ENCODE measurements at regions not wholly inside any gene's neighbourhood (a gene's known extent, or its start where the extent isn't known, plus 50 kb on each side); places are given as distances from the start of the nearest gene placed in this dataset.

DNA sequence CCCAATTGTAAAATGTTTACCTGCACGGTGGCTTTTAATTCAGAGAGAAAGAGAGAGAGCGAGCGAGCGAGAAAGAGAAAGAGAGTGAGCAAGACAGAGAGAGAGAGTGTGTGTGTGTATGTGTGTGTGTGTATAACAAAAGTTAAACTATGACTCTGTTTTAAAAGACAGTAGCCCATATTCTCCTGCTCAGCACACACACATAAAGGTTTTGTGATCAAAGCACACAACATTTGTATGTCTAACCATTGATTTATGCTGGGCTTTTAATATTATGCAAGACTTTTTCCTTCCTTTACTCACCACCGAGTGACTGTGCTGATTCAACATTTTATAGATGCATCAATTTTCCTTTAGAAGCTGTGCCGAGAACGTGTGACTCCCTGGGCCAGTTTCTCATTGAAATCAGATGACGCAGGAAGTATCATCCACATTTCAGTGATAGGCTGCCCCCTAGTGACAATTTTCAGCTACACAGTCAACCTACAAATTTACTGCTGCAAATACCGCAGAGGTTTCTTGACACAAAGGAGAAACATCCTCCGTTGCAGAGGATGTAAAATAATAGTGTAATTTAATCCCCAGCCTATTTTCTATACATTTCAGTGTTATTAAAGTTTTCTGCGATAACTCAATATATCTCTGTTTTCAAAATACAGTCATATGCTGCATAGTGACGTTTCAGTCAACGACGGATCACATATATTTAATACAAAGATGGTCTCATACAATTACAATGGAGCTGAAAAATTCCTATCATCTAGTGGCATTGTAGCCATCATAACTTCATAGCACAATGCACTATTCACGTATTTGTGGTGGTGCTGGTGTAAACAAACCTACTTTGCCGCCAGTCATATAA is 165.9 kb upstream of the TANK start:
- H3K27ac ChIP-seq = peak overlapping the region; percentile 28 to 48
- no peaks in the 10 kb centered on the region for H3K27me3 ChIP-seq
- no peaks in the 10 kb centered on the region for H3K36me3 ChIP-seq
- H3K9me3 ChIP-seq = no peaks in the 10 kb centered on the region
- no peaks in the 10 kb centered on the region for H3K4me1 ChIP-seq
- intact Hi-C loops (cut with DNase I; ENCODE audit: low total_unique reads) = no loop called here
- peak in 1 of 2 donors; percentile 72 for DNase-seq (ENCODE audit: low spot score in 2 of 2)
- H3K4me3 ChIP-seq = no peak overlapping the region
- TF ChIP-seq CTCF (IDR thresholded peaks at IDR 0.05) (peak; percentile 85 to 93 (median 90)), POLR2A (IDR thresholded peaks at IDR 0.05) (no peak), POLR2AphosphoS5 (IDR thresholded peaks at IDR 0.05) (peak in 2 of 3 donors; percentile 32 to 60)

GRCh38 chr2:160996584-160996983 is 163.6 kb upstream of the TANK start:
- H3K27ac ChIP-seq = no peak overlapping the region
- H3K9me3 ChIP-seq = no peaks in the 10 kb centered on the region
- H3K4me3 ChIP-seq = no peak overlapping the region
- H3K27me3 ChIP-seq = no peaks in the 10 kb centered on the region
- no peak for TF ChIP-seq POLR2A (IDR thresholded peaks at IDR 0.05)
- no peak for TF ChIP-seq POLR2AphosphoS5 (IDR thresholded peaks at IDR 0.05)
- no peak for TF ChIP-seq CTCF (IDR thresholded peaks at IDR 0.05)
- H3K36me3 ChIP-seq = no peaks in the 10 kb centered on the region
- DNase-seq (ENCODE audit: low spot score in 2 of 2) = no peak
- intact Hi-C loops (cut with DNase I; ENCODE audit: low total_unique reads) = no loop called here
- no peaks in the 10 kb centered on the region for H3K4me1 ChIP-seq

GRCh38 chr2:161004379-161004778 is 155.8 kb upstream of the TANK start:
- intact Hi-C loops (cut with DNase I; ENCODE audit: low total_unique reads) = no loop called here
- H3K27me3 ChIP-seq = no peaks in the 10 kb centered on the region
- H3K36me3 ChIP-seq = no peaks in the 10 kb centered on the region
- DNase-seq (ENCODE audit: low spot score in 2 of 2) = no peak
- no peaks in the 10 kb centered on the region for H3K9me3 ChIP-seq
- H3K27ac ChIP-seq = no peak overlapping the region
- no peak overlapping the region for H3K4me3 ChIP-seq
- TF ChIP-seq POLR2AphosphoS5 (IDR thresholded peaks at IDR 0.05) = no peak
- no peak for TF ChIP-seq CTCF (IDR thresholded peaks at IDR 0.05)
- TF ChIP-seq POLR2A (IDR thresholded peaks at IDR 0.05) = no peak
- H3K4me1 ChIP-seq = no peaks in the 10 kb centered on the region

DNA sequence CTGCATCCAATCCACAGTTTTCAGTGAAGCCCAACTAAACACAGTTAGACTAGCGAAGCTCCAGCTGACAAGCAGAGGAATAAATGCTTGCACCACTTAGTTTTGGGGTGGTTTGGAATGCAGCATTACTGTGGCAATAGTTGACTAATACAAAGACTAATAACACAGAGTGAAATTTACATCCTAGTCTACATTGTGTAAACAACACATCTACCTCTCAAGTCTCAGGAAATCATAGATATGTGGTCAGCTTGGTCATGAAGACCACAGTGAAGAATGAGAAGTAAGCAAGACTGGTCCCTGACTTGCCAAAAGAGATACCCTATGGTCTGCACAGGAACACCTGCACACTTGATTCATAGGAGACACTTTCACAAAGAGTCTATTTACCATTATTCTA is 155.1 kb upstream of the TANK start:
- Histone ChIP-seq H3K9me3 (no peaks in the 10 kb centered on the region), H3K4me3 (no peak overlapping the region)

More for the DNA sequence above, 155.1 kb upstream of the TANK start:
- DNase-seq (ENCODE audit: low spot score in 2 of 2) = no peak
- Histone ChIP-seq H3K27me3 (no peaks in the 10 kb centered on the region), H3K27ac (no peak overlapping the region), H3K4me1 (no peaks in the 10 kb centered on the region), H3K36me3 (no peaks in the 10 kb centered on the region)
- no peak for TF ChIP-seq CTCF (IDR thresholded peaks at IDR 0.05)
- TF ChIP-seq POLR2A (IDR thresholded peaks at IDR 0.05) = no peak
- TF ChIP-seq POLR2AphosphoS5 (IDR thresholded peaks at IDR 0.05) = no peak
- intact Hi-C loops (cut with DNase I; ENCODE audit: low total_unique reads) = no loop called here

Data from breast epithelium (tissue), 4 donors.